OCI-M2 (cell line): ENCODE measurements at regions not wholly inside any gene's neighbourhood (a gene's known extent, or its start where the extent isn't known, plus 50 kb on each side); places are given as distances from the start of the nearest gene placed in this dataset.

Source experiments
- DNase-seq: peaks from one replicate; lab custom pipeline; 2025; ENCODE audit not compliant: unreplicated experiment; lab: John Stamatoyannopoulos, UW

DNA sequence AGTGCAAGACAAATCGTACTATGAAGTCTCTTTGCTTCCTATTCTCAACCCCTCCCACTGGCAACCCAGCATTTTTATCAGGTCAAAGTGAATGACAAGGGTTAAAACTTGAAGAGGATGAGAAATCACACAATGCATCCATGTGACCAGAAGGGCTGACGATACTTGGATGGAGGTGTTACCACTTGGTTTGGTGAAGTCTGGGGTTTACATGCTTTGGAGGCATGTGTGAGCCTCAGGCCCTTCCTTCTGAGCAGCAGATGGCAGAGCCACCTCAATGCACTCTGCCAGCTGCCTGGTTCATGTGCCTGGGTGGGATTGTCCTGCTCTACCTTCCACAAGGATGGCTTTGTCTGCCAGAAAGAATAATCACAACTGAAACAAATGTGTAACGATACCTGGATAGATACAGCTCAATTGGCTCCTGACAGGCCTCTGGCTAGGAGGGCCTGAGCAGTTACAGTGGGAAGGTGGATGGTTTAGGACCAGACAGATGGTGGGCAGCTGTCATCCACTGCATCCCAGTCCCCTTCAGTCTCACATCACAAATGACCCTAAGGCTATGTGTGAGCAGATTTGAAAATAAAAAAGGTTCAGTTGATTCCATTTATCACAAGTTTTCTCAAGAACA, 51.5 kb upstream of the CNIH3 start:
- no peak for DNase-seq

DNA sequence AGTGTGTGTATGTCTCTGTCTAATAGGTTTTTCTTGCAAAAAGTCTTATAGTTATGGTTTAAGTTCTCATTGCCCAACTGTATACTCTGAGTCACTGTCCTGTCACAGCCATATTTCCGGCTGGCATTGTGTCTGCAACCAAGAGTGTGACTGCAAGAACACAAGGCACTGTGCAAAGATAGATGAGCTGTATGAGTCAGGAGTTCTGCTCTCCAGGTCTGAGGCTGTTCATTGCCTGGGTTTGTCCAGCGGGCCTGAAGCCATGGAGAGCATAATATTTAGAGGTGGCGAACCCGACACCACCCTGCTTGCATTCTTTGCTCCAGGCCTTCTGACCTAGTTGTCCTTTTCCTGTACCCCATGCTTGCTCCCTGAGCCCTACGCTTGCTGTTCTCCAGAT, 50.9 kb upstream of the CNIH3 start:
- DNase-seq, result no peak

DNA sequence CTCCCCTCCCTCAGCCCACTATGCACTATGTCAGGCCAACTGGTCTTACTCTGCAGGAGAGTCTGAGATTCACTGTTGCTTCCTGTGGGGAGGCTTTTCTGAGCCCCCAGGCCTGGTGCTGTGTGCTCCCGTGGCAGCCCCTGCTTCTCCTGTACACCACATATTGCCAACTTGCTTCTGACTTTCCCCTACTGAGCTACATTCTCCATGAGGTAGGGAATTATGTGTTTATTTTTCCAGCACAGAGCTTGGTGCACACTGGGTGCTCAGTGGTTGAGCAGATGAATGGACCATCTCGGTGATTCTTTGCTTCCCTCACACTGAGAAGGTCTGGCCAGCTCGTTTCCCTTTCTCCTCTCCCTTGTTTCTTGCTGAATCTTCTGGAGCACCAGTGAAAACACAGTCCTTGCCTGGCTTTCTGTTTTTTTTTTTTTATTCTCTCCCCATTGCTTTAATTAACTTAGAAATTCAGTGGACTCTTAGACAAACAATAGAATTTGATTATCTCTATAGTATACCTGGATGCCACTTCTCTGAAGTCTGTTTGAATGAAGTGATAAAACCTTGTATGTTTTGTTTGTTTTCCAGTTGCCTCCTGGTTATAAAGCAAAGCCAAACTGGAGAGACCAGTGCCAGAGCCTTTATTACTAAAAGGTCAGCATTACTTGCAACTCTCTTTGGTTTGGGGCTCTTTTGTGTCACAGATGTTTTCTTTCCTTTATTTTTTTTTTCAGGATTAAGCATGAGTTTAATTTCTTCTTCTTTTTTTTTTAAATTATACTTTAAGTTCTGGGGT, 50.3 kb upstream of the CNIH3 start:
- no peak for DNase-seq
